Astrocyte of the hippocampus (primary cell): ENCODE measurements at regions not wholly inside any gene's neighbourhood (a gene's known extent, or its start where the extent isn't known, plus 50 kb on each side); places are given as distances from the start of the nearest gene placed in this dataset.

Source experiments
- DNase-seq: peaks from one replicate; pipeline ENCODE4 v3.0.0; 2011; ENCODE audit warnings: low read depth, low spot score

DNA sequence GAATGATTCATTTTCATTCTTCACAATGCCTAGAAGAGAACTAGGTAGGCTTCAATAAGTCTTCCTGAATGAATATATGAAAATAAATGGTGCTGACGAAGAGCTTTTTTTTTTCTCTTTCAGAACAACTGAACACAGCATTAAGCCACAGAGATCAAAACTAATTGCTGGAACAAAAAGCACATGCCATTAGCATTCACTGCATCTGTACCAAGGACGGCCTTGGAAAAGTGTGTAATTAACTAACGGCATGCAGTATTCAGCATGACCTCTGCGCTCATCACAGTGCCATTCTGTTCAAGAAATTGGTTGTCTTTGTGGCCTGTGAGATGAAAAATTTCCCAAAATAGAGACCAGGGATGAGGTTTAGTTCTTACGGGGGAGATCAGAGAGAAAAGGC is 99.3 kb downstream of the NUDT12 start:
- no peak for DNase-seq

GRCh38 chr5:103461243-103461642 is 101.3 kb downstream of the NUDT12 start:
- peak; percentile 75 for DNase-seq

GRCh38 chr5:103458497-103459040 is 104.0 kb downstream of the NUDT12 start:
- no peak for DNase-seq

DNA sequence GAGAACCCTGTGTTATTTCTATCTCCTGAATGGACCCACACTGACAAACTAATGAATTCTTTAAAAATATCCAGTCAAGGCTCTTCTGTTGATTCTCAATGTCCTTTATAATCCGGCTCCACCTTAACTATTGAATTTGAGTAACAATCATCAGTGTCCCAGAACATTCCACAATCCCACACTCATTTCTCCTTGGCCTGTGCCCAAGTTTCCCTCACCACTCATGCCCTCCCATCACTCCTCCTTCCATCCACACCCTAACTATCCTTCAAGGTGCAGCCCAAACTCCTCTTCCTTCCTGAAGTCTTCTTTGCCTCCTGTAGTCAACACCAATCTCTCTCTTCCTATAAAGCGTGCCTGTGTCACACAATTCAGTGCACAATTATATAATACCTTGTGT is 106.1 kb downstream of the NUDT12 start:
- DNase-seq = no peak

- no peak for DNase-seq
These were observed 106.8 kb downstream of the NUDT12 start for GRCh38 chr5:103455796-103456195.

GRCh38 chr5:103454770-103455169 is 107.8 kb downstream of the NUDT12 start:
- no peak for DNase-seq

- DNase-seq = peak; percentile 62
These were observed 109.9 kb downstream of the NUDT12 start for GRCh38 chr5:103452666-103453065.

GRCh38 chr5:103452089-103452488 is 110.5 kb downstream of the NUDT12 start:
- no peak for DNase-seq

DNA sequence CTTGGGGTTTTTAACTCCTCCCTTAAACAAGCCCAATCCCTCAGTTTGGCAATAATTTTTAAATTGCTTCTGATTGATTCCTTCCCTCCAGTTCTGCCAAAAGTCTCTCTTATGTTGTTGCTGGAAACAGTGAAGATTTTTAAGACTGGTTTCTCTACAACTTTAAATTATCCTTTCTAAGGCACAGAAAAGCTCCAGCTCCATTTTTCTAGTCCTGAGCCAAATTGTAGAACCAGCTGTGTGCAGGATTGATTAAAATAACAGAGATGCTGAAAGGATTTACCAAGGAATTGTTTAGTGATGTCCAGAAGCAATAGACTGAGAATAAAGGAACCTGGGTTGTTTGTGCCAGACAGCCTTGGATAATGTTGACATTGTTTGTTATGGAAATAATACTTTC is 111.3 kb downstream of the NUDT12 start:
- DNase-seq = no peak

GRCh38 chr5:103450333-103451061 is 112.1 kb downstream of the NUDT12 start:
- peak; percentile 81 for DNase-seq

DNA sequence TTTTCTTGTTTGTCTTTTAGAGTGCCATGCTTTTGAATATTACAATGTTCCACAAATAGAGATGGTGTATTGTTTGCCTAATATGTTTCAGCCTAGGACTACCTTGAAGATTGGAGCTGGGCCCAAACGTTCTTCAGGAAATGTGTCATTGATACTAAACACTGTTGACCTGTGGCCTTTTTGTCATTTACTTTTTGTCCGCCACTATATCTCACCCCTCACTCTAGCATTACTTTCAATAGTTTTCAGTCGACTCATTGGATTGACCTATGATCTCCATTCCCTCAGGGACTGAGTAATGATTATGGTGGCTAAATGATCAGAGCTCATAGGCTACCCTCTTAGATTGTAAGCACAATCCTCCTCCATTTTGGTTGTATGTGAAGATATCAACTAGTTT is 115.8 kb downstream of the NUDT12 start:
- no peak for DNase-seq

- no peak for DNase-seq
These were observed 117.1 kb downstream of the NUDT12 start for GRCh38 chr5:103445426-103446035.

- DNase-seq = no peak
These were observed 118.1 kb downstream of the NUDT12 start for GRCh38 chr5:103444333-103445038.

DNA sequence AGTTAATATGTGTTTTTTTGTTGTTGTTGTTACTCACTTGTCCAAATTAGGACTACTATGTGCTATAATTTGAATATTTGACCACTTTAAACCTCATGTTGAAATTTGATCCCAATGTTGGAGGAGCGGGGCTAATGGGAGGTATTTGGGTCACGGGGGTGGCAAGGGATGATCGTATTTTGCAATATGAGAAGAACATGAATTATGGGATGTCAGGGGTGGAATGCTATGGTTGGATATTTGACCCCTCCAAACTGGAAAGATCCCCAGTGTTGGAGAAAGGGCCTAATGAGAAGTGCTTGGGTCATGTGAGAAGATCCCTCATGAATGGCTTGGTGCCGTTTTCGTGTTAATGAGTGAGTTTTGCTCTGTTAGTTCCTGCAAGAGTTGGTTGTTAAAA is 119.8 kb downstream of the NUDT12 start:
- no peak for DNase-seq

DNA sequence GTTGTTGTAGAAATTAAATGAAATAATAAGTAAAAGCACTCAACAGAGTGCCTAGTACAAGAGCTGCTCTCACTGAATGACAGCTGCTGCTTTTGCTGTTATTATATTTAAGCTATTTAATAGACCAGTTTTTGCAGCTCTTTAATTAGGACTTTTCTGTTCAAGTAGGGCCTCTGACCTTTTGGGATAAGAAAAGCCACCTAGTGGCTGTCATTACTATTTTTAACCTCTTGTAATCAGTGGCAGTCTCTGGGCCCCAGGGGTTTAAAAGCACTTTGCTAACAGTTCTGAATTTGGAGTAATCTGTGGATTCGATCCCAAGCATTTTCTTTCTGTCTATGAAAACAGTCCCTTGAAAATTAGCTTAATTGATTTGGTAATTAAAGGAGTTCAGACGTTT is 121.1 kb downstream of the NUDT12 start:
- no peak for DNase-seq

GRCh38 chr5:103439007-103439406 is 123.6 kb downstream of the NUDT12 start:
- no peak for DNase-seq

DNA sequence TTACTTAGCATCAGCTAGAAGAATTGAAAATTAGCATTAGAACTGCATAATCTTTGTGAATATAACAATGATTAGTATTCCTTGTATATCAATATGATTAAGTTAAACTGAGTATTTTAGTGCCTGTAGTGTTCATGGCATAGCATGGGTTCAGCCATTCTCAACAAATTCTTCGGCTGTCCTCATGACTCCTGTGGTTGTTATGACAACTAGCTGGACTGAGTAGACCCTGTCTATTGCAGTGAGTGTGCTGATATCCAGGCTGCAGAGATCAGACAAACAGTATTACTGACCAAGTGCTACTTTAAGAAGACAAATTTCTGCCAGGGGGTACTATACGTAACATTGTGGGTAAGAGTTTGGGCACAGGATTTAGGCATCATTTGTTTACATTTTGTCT is 125.9 kb downstream of the NUDT12 start:
- DNase-seq = no peak

DNA sequence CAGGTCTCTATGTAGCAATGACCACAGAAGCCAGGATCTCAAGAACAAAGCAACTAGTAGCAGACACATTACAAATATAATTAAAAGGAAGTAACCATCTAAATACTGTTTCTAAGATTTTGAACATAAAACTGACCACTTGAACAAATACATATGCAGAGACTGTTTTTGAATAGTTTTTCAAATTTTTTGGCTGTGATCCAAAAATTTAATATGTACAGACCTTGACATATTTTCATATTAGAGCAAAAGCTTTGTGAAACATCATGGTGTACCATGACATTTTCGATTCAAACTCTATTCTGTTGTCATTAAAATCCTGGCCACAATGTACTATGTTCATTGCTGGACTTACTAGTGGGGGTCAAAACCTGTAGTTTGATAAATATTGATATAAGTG is 126.5 kb downstream of the NUDT12 start:
- DNase-seq = no peak

DNA sequence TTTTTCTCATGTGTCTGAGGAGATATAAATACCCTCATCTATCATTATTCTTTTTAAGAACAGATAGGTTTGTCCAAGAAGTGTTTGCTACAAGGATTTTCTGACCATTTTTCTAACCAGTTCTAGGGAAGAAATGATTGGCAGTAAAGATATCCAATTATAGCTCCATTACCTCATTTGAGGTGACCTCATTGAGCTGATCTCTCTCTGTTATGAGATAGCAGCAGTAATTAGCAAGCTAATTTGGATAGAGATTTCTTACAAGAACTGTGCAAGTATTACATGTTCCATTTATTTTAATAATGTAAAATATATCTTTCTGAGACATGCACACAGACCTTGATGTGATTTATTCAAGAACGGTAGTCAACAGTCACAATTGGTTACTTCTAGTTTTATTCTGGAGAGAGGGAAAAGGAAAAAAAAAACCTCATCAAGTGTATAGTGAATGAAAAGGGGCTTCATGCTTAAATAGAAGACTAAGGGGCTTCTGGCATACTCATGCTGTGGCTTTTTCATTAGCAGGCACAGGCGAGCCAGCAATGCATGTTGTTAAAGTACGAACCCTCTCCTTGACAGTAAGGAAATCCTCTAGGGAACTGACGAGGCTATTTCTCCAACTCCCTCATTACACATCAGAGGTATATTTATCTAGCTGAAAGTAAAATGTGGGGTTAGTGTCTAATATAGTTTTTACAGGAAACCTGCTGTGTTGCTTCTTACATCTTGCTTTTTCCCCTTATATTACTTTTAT is 127.3 kb downstream of the NUDT12 start:
- DNase-seq = no peak

GRCh38 chr5:103434057-103434456 is 128.5 kb downstream of the NUDT12 start:
- no peak for DNase-seq

DNA sequence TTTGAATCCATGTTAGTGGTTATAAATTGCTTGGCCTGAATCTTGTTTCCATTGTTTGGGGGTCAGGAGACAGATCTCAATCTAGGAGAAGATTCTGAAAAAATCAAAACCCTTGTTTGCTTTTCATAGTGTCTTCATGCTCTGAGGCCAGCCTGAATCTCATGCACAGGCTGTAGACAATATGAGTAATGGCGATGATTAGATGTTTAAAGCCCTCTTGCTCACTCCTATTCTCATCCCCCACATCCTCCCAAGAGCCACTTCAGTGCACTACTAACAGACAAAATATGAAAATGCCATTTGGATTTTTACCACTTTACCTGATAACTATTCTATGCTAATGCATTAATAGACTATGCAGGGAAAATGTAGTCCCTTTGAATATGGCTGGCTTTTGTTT is 129.4 kb downstream of the NUDT12 start:
- no peak for DNase-seq

GRCh38 chr5:103428923-103429322 is 133.7 kb downstream of the NUDT12 start:
- DNase-seq = no peak
